ENCODE measurements at regions not wholly inside any gene's neighbourhood (a gene's known extent, or its start where the extent isn't known, plus 50 kb on each side); places are given as distances from the start of the nearest gene placed in this dataset.
"Not testable (repeated sequence)": the region's sequence is repeated elsewhere in the genome, so short reads cannot be mapped to it uniquely, and the experiment has no call there.

- TF ChIP-seq CTCF (IDR thresholded peaks at IDR 0.05) (no peak), POLR2A (IDR thresholded peaks at IDR 0.05) (no peak)
- Histone ChIP-seq H3K36me3 (no peaks in the 10 kb centered on the region), H3K9me3 (no peaks in the 10 kb centered on the region), H3K4me3 (replicated peaks in 1 of 3) (no peak overlapping the region), H3K27ac (no peak overlapping the region), H3K4me1 (peaks cover 0 to under 1% of the 10 kb centered on the region in 2 donors), H3K27me3 (no peaks in the 10 kb centered on the region)
- intact Hi-C loops (cut with DNase I), result no loop called here
- 59 to 68% methylated on average over 3 of the region's 3 CpGs for WGBS, 2 donors
- peak in 1 of 2 donors; percentile 6 for DNase-seq
Measured at GRCh38 chr3:107911337-107912000, 179.4 kb downstream of the CD47 start.

- Histone ChIP-seq H3K27me3 (no peaks in the 10 kb centered on the region), H3K27ac (no peak overlapping the region), H3K4me1 (no peaks in the 10 kb centered on the region), H3K9me3 (no peaks in the 10 kb centered on the region), H3K4me3 (replicated peaks in 1 of 3) (no peak overlapping the region), H3K36me3 (no peaks in the 10 kb centered on the region)
- DNase-seq, result no peak
- no peak for TF ChIP-seq POLR2A (IDR thresholded peaks at IDR 0.05)
- no peak for TF ChIP-seq CTCF (IDR thresholded peaks at IDR 0.05)
- WGBS, 2 donors, result 59 to 94% methylated on average over 4 of the region's 4 CpGs
- intact Hi-C loops (cut with DNase I), result no loop called here
Measured at GRCh38 chr3:107910713-107911259, 180.0 kb downstream of the CD47 start.

GRCh38 chr3:107909583-107909982, 181.2 kb downstream of the CD47 start:
- 65 to 97% methylated on average over 3 of the region's 3 CpGs for WGBS, 2 donors
- H3K36me3 ChIP-seq; H3K4me3 ChIP-seq (replicated peaks in 1 of 3); H3K27ac ChIP-seq; DNase-seq; intact Hi-C loops (cut with DNase I); H3K9me3 ChIP-seq; H3K27me3 ChIP-seq; H3K4me1 ChIP-seq: not testable (repeated sequence)

GRCh38 chr3:107907996-107908395, 182.8 kb downstream of the CD47 start:
- Histone ChIP-seq H3K36me3 (no peaks in the 10 kb centered on the region), H3K27me3 (no peaks in the 10 kb centered on the region), H3K27ac (no peak overlapping the region), H3K4me3 (replicated peaks in 1 of 3) (no peak overlapping the region), H3K9me3 (no peaks in the 10 kb centered on the region), H3K4me1 (no peaks in the 10 kb centered on the region)
- intact Hi-C loops (cut with DNase I), result no loop called here
- DNase-seq, result no peak
- TF ChIP-seq POLR2A (IDR thresholded peaks at IDR 0.05) (no peak), CTCF (IDR thresholded peaks at IDR 0.05) (no peak)

- intact Hi-C loops (cut with DNase I), result no loop called here
- DNase-seq, result peak; percentile 34 to 35
- Histone ChIP-seq H3K27ac (no peak overlapping the region), H3K36me3 (no peaks in the 10 kb centered on the region), H3K4me3 (replicated peaks in 1 of 3) (no peak overlapping the region), H3K9me3 (no peaks in the 10 kb centered on the region), H3K27me3 (no peaks in the 10 kb centered on the region), H3K4me1 (no peaks in the 10 kb centered on the region)
- peak in 1 of 2 donors; percentile 24 for TF ChIP-seq POLR2A (IDR thresholded peaks at IDR 0.05)
- TF ChIP-seq CTCF (IDR thresholded peaks at IDR 0.05), result no peak
- 31 to 34% methylated on average over 6 of the region's 6 CpGs for WGBS, 2 donors
Measured at GRCh38 chr3:107904536-107905066, 186.2 kb downstream of the CD47 start.
